ENCODE measurements at regions not wholly inside any gene's neighbourhood (a gene's known extent, or its start where the extent isn't known, plus 50 kb on each side); places are given as distances from the start of the nearest gene placed in this dataset.

DNA sequence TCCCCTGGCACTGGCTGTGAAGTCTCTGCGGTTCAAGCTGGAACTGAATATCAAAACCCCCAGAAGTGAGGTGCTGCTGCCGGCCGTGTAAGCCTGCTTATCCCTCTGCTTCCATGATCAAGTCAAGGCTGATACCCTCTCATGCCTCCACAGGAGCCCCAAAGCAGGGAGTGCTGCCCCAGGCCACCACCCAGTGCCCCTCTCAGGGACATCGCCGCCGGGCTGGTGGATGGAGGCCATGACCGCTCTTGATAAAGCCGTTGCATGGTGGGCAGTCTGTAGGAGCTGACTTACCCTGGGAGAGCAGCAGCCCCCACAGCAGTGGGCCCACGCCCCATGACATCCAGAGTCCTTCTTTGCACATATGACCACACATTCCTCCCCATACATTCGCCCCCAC is 162.0 kb upstream of the CST7 start:
- no peak for DNase-seq (ENCODE audit: insufficient read length, low spot score)
- FAIRE-seq = no peak
- no peak for TF ChIP-seq POLR2AphosphoS5 (IDR thresholded peaks at IDR 0.05; ENCODE audit: low read depth, low read length)
- no peak for TF ChIP-seq POU2F2 (IDR thresholded peaks at IDR 0.05; ENCODE audit: low read depth, low read length)
- no peak for TF ChIP-seq PAX5 (IDR thresholded peaks at IDR 0.05; ENCODE audit: insufficient read depth, low read length, severe bottlenecking)
- TF ChIP-seq TAF1 (IDR thresholded peaks at IDR 0.05; ENCODE audit: low read depth, low read length) = no peak

DNA sequence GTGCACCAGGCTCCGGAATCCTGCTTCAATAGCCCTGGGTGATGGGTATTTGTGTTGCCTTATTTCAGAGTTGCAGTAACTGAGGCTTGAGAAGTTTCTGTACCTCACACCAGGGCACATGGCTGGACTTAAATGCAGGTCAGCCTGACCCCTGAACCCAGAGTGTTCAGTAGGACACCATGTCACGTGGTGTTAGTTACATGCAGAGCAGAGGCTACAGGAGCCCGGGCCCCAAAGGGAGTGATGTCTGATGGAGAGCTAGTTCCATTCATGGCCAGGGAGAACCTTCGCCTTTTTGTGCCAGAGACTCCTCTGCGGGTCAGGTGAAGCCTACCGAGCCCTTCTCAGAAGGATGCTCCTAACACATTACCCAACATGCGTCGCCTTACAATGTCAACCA is 161.4 kb upstream of the CST7 start:
- no peak for FAIRE-seq
- no peak for DNase-seq (ENCODE audit: insufficient read length, low spot score)
- TF ChIP-seq PAX5 (IDR thresholded peaks at IDR 0.05; ENCODE audit: insufficient read depth, low read length, severe bottlenecking) (no peak), TAF1 (IDR thresholded peaks at IDR 0.05; ENCODE audit: low read depth, low read length) (no peak), POLR2A (IDR thresholded peaks at IDR 0.05; ENCODE audit: low read depth, low read length) (no peak), POU2F2 (IDR thresholded peaks at IDR 0.05; ENCODE audit: low read depth, low read length) (no peak), SPI1 (IDR thresholded peaks at IDR 0.05; ENCODE audit: low read depth, low read length) (no peak), POLR2AphosphoS5 (IDR thresholded peaks at IDR 0.05; ENCODE audit: low read depth, low read length) (no peak)

- TF ChIP-seq SPI1 (IDR thresholded peaks at IDR 0.05; ENCODE audit: low read depth, low read length) (no peak), POU2F2 (IDR thresholded peaks at IDR 0.05; ENCODE audit: low read depth, low read length) (no peak)
- FAIRE-seq = no peak
- no peak for DNase-seq (ENCODE audit: insufficient read length, low spot score)
Measured at GRCh38 chr20:24789877-24790276, 159.2 kb upstream of the CST7 start.

GRCh38 chr20:24790746-24791283 is 158.3 kb upstream of the CST7 start:
- FAIRE-seq (no peak), DNase-seq (ENCODE audit: insufficient read length, low spot score) (no peak)
- TF ChIP-seq SPI1 (IDR thresholded peaks at IDR 0.05; ENCODE audit: low read depth, low read length) = no peak
- no peak for TF ChIP-seq POU2F2 (IDR thresholded peaks at IDR 0.05; ENCODE audit: low read depth, low read length)

- FAIRE-seq (no peak), DNase-seq (ENCODE audit: insufficient read length, low spot score) (no peak)
- TF ChIP-seq POLR2AphosphoS5 (IDR thresholded peaks at IDR 0.05; ENCODE audit: low read depth, low read length) (no peak), SPI1 (IDR thresholded peaks at IDR 0.05; ENCODE audit: low read depth, low read length) (no peak), POLR2A (IDR thresholded peaks at IDR 0.05; ENCODE audit: low read depth, low read length) (no peak), PAX5 (IDR thresholded peaks at IDR 0.05; ENCODE audit: insufficient read depth, low read length, severe bottlenecking) (no peak), POU2F2 (IDR thresholded peaks at IDR 0.05; ENCODE audit: low read depth, low read length) (no peak), TAF1 (IDR thresholded peaks at IDR 0.05; ENCODE audit: low read depth, low read length) (no peak)
Measured at GRCh38 chr20:24791953-24792352, 157.1 kb upstream of the CST7 start.

GRCh38 chr20:24792641-24793495 is 156.2 kb upstream of the CST7 start:
- FAIRE-seq = no peak
- TF ChIP-seq PAX5 (IDR thresholded peaks at IDR 0.05; ENCODE audit: insufficient read depth, low read length, severe bottlenecking) (no peak), POLR2AphosphoS5 (IDR thresholded peaks at IDR 0.05; ENCODE audit: low read depth, low read length) (no peak), SPI1 (IDR thresholded peaks at IDR 0.05; ENCODE audit: low read depth, low read length) (no peak), POU2F2 (IDR thresholded peaks at IDR 0.05; ENCODE audit: low read depth, low read length) (no peak), TAF1 (IDR thresholded peaks at IDR 0.05; ENCODE audit: low read depth, low read length) (no peak), POLR2A (IDR thresholded peaks at IDR 0.05; ENCODE audit: low read depth, low read length) (no peak)
- no peak for DNase-seq (ENCODE audit: insufficient read length, low spot score)

GRCh38 chr20:24795436-24795835 is 153.6 kb upstream of the CST7 start:
- DNase-seq (ENCODE audit: insufficient read length, low spot score) = no peak
- no peak for TF ChIP-seq POLR2A (IDR thresholded peaks at IDR 0.05; ENCODE audit: low read depth, low read length)
- TF ChIP-seq POU2F2 (IDR thresholded peaks at IDR 0.05; ENCODE audit: low read depth, low read length) = no peak
- TF ChIP-seq TAF1 (IDR thresholded peaks at IDR 0.05; ENCODE audit: low read depth, low read length) = no peak
- no peak for TF ChIP-seq POLR2AphosphoS5 (IDR thresholded peaks at IDR 0.05; ENCODE audit: low read depth, low read length)
- no peak for TF ChIP-seq SPI1 (IDR thresholded peaks at IDR 0.05; ENCODE audit: low read depth, low read length)
- TF ChIP-seq PAX5 (IDR thresholded peaks at IDR 0.05; ENCODE audit: insufficient read depth, low read length, severe bottlenecking) = no peak
- FAIRE-seq = no peak

DNA sequence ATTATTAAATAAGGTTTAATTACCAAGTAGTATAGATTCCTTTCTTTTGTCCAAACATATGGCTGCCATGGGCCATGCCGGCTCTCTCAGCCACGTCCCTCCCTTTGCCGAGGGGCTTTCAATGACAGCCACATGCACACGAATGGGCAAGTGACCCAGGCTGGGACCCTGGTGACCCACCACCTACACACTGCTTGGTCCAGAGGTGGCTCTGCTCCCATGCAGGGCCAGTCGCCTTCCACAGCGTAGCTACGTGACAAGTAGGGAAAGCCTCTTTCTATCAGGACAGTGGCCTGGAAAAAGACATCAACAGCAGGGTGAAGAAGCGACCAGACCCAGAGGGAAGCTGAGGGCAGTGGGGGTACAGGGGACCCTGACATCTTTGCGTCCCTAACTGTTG is 152.8 kb upstream of the CST7 start:
- TF ChIP-seq POLR2A (IDR thresholded peaks at IDR 0.05; ENCODE audit: low read depth, low read length) = no peak
- no peak for TF ChIP-seq POU2F2 (IDR thresholded peaks at IDR 0.05; ENCODE audit: low read depth, low read length)
- no peak for TF ChIP-seq PAX5 (IDR thresholded peaks at IDR 0.05; ENCODE audit: insufficient read depth, low read length, severe bottlenecking)
- no peak for TF ChIP-seq SPI1 (IDR thresholded peaks at IDR 0.05; ENCODE audit: low read depth, low read length)
- no peak for DNase-seq (ENCODE audit: insufficient read length, low spot score)
- FAIRE-seq = no peak

GRCh38 chr20:24797113-24797512 is 152.0 kb upstream of the CST7 start:
- TF ChIP-seq POU2F2 (IDR thresholded peaks at IDR 0.05; ENCODE audit: low read depth, low read length) (no peak), POLR2A (IDR thresholded peaks at IDR 0.05; ENCODE audit: low read depth, low read length) (no peak), TAF1 (IDR thresholded peaks at IDR 0.05; ENCODE audit: low read depth, low read length) (no peak), POLR2AphosphoS5 (IDR thresholded peaks at IDR 0.05; ENCODE audit: low read depth, low read length) (no peak), PAX5 (IDR thresholded peaks at IDR 0.05; ENCODE audit: insufficient read depth, low read length, severe bottlenecking) (no peak), SPI1 (IDR thresholded peaks at IDR 0.05; ENCODE audit: low read depth, low read length) (no peak)
- DNase-seq (ENCODE audit: insufficient read length, low spot score) (no peak), FAIRE-seq (no peak)

Measured in GM12891 (cell line).